Choroid plexus epithelial cell (primary cell): ENCODE measurements at regions not wholly inside any gene's neighbourhood (a gene's known extent, or its start where the extent isn't known, plus 50 kb on each side); places are given as distances from the start of the nearest gene placed in this dataset.

Experiments
- DNase-seq: peaks from one replicate; pipeline ENCODE4 v3.0.0-alpha.2; 2010; ENCODE audit warnings: low read depth
- H3K4me3 ChIP-seq: 2 replicates; pipeline ENCODE4 v1.5.1; 2011; ENCODE audit warnings: low read depth, mild to moderate bottlenecking, control low read depth, low read length, moderate library complexity
- TF ChIP-seq, protein P1 (sequence below): conservative IDR thresholded peaks from 2 replicates; pipeline ENCODE4 v1.5.1; 2011; ENCODE audit warnings: low read depth, mild to moderate bottlenecking, control low read depth, inconsistent platforms, low read length, moderate library complexity

GRCh38 chr22:27331526-27332281 lies 469.9 kb downstream of the MN1 start:
- H3K4me3 ChIP-seq = peak overlapping the region; percentile 14
- TF ChIP-seq, protein P1, sequence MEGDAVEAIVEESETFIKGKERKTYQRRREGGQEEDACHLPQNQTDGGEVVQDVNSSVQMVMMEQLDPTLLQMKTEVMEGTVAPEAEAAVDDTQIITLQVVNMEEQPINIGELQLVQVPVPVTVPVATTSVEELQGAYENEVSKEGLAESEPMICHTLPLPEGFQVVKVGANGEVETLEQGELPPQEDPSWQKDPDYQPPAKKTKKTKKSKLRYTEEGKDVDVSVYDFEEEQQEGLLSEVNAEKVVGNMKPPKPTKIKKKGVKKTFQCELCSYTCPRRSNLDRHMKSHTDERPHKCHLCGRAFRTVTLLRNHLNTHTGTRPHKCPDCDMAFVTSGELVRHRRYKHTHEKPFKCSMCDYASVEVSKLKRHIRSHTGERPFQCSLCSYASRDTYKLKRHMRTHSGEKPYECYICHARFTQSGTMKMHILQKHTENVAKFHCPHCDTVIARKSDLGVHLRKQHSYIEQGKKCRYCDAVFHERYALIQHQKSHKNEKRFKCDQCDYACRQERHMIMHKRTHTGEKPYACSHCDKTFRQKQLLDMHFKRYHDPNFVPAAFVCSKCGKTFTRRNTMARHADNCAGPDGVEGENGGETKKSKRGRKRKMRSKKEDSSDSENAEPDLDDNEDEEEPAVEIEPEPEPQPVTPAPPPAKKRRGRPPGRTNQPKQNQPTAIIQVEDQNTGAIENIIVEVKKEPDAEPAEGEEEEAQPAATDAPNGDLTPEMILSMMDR = peak; percentile 69
- DNase-seq = peak; percentile 86

DNA sequence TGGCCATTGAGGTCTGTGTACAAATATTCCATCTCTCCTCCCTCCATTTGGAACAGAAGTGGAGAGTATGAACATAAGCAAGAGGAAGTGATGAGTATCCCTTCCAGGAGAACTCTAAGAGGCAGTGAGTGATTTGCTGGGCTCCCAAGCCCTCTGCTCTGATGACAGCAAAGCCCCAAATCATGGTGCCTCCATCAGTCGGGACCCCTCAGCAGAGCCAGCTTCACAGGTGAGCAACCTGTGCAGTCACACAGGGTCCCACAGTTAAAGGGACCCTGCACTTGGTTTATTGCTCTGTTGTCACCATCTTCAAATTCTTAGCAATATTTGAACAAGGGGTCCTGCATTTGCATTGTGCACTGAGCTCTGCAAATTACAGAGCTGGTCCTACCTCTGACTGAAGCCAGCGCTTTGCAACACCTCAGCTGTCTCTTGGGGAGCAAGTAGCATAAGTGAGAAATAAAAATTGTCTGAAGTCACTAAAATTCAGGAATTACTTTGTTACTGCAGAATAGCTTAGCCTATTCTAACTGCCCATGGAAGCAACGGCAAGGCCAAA lies 466.4 kb downstream of the MN1 start:
- TF ChIP-seq, protein P1 = no peak
- DNase-seq = no peak
- H3K4me3 ChIP-seq = no peak overlapping the region

- TF ChIP-seq, protein P1 = no peak
- no peak for DNase-seq
Measured at GRCh38 chr22:27336151-27337090, 465.1 kb downstream of the MN1 start.

DNA sequence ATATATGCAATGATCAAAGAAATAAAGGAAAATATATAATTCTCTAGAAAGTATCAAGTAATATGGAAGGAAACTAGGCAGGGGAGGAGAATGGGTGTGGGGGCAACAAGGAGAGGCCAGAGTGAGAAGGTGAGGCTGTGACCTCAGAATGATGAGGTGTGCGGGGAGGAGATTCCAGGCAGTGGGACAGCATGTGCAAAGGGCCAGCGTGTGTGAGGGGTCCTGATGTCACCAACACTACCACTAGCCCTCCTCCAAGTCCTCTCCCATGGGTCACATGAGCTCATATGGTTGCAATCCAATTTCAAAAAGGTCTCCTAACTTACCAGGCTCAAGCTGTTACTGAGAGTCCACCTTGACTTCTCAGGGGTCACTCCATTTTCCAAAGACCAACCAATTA lies 463.9 kb downstream of the MN1 start:
- DNase-seq = no peak
- no peak overlapping the region for H3K4me3 ChIP-seq
- TF ChIP-seq, protein P1 = no peak

More at GRCh38 chr22:27336151-27337090, 465.1 kb downstream of the MN1 start:
- no peak overlapping the region for H3K4me3 ChIP-seq

GRCh38 chr22:27340047-27340446 lies 461.5 kb downstream of the MN1 start:
- TF ChIP-seq, protein P1 = no peak

GRCh38 chr22:27344546-27344945 lies 457.0 kb downstream of the MN1 start:
- no peak overlapping the region for H3K4me3 ChIP-seq
- DNase-seq = no peak
- TF ChIP-seq, protein P1 = no peak

More at GRCh38 chr22:27340047-27340446, 461.5 kb downstream of the MN1 start:
- no peak overlapping the region for H3K4me3 ChIP-seq
- DNase-seq = no peak
